ENCODE measurements at regions not wholly inside any gene's neighbourhood (a gene's known extent, or its start where the extent isn't known, plus 50 kb on each side); places are given as distances from the start of the nearest gene placed in this dataset.

DNA sequence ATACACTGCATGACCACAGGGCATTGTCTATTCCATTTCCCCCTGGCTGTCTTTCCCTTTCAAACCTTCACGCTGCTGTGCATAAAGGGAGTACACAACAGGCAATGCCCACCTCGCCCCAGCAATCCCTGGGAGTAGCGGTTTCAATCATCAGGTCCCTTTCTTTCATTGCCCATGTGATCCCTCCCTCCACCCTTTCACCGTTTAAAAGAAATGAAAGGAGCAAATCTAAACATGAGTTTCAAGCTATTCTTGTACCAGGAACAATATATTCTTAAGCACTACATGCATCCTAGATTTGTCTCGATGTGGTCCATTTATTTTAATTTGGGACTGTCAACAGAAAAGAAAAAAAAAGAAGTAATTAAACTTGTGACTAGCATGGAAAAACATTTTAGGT, 123.4 kb upstream of the ARGLU1 start:
- DNase-seq (ENCODE audit: low read depth in 2 of 2), result no peak

DNA sequence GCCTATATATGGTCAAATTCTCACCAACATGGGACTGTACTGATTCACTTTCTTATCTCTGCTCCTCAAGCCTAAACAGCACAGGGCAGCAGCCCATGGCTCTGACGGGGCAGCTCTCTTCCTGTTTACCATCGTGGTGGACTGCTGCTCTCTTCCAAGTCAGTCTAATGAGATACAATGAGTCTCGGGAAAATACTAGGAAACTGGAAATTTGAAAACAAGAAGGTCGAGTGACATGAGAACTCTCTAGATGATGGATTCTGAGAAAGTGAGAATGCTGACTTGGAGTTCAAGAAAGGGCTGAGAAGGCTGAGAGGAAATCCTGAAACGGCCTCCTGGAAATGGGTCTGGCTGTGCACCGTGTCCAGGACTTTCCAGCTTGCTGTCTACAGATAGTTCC, 122.8 kb upstream of the ARGLU1 start:
- peak in 1 of 2 donors; percentile 82 for DNase-seq (ENCODE audit: low read depth in 2 of 2)

DNA sequence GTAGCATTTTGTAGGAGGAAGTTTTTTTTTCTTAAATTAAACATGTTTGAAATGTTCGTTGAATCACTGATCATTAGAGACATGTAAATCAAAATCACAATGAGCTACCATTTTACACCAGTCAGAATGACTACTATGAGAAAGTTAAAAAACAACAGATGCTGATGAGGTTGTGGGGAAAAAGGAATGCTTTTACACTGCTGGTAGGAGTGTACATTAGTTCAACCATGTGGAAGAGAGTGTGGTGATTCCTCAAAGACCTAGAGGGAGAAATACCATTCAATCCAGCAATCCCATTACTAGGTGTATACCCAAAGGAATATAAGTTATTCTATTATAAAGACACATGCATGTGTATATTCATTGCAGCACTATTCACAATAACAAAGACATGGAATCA, 122.0 kb upstream of the ARGLU1 start:
- DNase-seq (ENCODE audit: low read depth in 2 of 2), result no peak

DNA sequence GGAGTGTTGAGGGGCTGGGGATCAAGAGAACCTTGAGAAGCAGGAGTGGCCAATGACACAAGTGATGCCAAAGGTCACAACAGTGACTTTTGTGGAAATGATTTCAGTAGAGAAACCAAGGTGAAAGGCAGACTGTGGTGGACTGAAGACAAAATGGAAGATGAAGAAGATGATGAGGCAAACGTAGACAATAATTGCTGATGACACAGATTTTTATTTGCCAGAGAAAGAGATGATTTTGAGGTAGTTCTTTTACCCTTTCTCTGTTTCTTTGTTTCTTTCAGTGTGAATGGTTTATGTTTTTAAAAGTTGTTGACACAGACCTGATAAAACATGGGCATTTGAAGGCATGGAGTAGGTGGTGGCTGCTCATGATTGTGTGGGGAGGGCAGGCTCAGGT, 121.0 kb upstream of the ARGLU1 start:
- no peak for DNase-seq (ENCODE audit: low read depth in 2 of 2)

DNA sequence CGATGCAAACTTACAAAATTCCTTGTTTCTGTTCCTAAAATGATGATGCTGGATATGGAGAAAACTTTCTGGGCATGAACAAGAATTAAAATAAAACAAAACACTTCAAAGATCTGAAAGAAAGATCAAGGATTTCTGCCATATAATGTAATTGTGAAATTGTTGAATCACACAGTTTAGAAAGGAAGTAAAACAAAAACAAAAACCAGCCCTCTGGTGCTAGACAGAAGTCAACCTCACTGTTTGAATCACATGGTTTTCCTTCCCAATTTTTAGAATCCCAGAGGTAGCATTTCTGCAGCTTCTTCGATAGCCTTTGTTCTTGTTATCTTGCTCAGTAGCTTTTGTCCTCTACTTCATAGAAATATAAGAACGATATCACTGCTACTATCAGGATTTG, 118.2 kb upstream of the ARGLU1 start:
- DNase-seq (ENCODE audit: low read depth in 2 of 2), result no peak

DNA sequence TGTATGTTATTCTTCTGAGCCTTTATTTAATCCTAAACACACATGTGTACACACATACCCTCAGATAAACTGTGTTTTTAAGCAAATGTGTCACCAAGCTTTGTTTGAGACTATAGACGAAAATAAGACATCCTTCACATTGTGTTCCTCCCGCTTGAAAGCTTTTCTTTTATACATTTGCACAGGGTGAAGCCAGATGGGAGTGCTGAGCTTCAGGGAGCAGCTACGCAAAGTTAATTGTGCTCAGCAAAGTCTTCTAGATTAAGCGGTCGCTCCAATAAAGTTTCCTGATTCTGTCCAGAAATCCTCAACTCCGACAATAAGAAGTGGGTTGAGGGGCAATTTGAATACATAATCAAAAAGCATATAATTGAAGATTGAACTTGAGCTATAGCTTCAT, 117.2 kb upstream of the ARGLU1 start:
- DNase-seq (ENCODE audit: low read depth in 2 of 2), result no peak

DNA sequence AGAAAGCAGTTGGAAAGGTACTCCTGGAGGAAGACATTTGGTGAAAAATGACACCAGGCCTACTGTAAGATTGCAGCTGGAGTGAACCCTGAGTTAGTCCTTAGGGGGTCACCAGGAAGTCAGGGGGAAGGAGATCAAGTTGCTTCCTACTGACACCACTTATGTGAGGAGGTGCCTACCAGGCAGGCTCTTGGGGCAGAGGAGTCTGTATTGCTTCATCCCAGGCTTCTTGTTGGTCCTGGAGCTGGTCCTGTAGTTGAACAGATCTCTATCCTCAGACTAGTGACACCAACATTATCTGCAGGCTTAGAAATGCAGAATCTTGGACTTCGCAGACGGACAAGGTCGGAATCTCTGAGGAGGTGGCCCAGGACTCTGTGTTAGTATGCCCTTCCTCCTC, 116.0 kb upstream of the ARGLU1 start:
- no peak for DNase-seq (ENCODE audit: low read depth in 2 of 2)

DNA sequence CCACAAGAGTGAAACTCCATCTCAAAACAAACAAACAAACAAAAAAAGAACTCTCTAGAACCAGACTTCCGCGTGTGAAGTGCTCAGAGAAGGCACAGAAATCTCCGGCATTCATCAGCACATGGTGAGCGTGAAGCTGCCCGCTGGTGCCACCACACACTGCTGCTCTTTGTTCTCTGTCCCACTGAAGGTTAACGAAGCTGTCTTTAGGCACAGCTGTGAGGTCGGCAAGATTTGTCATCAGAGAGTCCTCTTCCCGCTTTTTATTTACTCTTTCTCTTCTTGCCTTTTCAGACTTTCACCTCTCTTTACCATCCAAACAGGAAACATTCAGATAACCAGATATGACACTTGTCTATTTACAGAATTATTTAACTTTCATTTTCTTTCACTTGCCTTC, 115.2 kb upstream of the ARGLU1 start:
- DNase-seq (ENCODE audit: low read depth in 2 of 2), result no peak

DNA sequence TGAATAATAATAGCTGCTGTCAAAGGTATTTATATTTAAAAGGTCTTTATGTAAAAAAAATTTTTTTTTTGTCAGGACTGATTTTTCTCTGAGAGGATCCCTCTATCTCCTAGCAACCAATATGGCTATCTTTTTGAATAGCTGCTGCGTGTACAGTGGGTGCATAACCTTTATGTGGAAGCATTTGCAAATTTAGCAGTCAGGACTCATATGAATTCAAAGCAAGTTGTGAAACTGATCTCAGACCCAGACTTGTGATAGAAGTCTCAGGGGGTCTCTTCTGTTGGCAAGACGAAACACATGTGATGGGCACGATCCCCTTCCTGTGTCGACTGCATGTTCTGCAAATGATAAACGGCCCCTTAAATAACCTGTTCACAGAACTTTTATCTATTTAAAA, 114.1 kb upstream of the ARGLU1 start:
- DNase-seq (ENCODE audit: low read depth in 2 of 2), result no peak

DNA sequence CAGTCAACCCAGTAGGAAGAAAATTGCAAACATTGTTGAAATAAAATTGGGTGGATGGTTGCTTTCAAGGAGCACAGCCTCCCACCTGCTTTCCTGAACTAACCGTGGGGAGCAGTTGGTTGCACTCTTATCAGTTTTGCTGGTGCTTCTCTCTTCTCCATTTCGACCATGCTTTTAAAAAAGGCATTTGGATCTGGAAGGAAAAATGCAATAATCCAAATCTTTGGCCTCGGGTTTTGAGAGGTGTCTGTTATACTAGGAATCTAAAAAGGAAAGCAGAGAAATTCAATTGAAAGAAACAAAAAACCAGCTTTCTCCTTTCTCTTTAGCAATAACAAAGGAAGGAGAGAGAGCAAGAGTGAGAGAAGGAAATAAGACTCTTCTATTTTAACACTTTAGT, 113.6 kb upstream of the ARGLU1 start:
- DNase-seq (ENCODE audit: low read depth in 2 of 2), result no peak

DNA sequence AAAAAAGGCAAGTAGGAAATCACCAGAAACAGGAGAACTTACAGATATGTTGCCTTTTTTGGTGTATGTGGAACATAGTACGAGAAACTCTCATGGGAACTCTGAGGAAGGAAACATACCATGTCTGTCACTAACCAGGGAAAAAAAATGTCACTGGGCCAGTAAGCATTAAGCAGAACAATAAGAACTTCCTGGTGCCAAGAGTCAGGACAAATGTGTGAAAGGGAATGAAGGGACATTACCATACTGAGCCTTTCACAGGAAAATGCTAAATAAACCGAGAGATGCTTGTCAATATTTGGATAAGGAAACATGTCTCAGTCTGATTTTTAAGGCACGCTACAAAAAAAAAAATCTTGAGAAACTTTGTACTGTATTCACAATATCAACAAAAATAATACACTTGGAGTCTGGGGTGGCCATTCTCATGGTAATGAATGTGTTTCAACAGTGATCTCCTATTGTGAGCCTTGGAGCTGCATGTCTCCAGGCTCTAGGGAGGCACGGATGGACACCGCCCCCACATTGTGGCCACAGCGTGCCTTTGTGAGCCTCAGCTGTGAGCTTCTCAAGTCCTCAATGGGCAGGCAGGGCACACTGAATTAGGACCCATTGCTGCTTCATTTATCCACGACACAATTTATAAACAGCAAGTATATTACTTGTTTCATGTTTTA, 113.0 kb upstream of the ARGLU1 start:
- DNase-seq (ENCODE audit: low read depth in 2 of 2), result peak; percentile 49 to 89

DNA sequence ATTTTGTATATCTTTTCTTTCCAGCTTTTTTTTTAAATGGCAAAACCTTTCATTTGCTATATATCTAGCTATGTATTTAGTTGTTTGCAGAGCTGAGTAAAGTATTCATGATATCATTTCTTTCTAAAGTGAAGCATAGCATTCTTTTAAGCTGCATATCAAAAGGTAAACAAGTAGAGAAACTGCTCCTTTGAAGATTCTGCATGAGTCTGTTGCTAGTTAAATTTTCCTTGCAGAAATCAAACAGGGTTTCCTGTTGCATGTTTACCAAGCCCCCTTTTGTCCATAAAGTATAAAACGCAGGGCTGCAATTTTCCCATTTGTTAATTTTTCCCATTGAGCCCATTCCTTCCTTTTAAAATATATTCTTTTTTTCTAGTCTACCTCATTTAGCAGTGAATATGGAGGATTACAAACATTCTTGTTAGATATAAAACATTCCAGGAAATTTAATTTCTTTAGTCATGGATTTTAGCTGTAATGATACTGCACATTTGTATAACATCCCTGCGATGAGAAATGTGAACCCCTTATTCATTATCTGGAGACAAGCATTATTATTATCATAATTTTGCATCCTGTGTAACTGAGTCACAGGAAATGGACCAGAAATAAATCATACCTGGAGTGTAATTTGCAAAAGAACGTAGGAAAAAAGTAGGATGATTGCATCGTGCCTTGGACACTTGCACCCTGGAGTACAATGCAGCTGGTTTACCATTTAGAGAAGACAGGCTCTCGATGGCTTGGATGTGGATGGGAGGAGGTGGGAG, 110.9 kb upstream of the ARGLU1 start:
- peak in 1 of 2 donors; percentile 5 for DNase-seq (ENCODE audit: low read depth in 2 of 2)

DNA sequence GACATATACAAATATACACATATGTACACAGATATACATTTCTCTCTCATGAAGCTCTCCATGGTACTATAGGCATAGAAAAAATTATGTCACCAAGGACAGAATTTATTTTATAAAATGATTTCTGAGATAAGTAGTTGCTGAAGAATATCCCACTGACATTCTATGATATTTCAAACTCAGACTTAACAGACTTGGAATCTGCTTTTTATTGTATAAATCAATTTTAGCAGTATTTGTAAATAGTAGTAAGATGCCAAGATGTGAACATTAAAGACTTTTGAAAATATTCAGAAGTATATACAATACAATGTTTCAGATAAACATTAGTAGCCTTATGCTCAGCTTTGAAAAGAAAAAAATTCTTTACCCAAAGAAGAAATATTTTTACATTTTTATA, 107.4 kb upstream of the ARGLU1 start:
- no peak for DNase-seq (ENCODE audit: low read depth in 2 of 2)

DNA sequence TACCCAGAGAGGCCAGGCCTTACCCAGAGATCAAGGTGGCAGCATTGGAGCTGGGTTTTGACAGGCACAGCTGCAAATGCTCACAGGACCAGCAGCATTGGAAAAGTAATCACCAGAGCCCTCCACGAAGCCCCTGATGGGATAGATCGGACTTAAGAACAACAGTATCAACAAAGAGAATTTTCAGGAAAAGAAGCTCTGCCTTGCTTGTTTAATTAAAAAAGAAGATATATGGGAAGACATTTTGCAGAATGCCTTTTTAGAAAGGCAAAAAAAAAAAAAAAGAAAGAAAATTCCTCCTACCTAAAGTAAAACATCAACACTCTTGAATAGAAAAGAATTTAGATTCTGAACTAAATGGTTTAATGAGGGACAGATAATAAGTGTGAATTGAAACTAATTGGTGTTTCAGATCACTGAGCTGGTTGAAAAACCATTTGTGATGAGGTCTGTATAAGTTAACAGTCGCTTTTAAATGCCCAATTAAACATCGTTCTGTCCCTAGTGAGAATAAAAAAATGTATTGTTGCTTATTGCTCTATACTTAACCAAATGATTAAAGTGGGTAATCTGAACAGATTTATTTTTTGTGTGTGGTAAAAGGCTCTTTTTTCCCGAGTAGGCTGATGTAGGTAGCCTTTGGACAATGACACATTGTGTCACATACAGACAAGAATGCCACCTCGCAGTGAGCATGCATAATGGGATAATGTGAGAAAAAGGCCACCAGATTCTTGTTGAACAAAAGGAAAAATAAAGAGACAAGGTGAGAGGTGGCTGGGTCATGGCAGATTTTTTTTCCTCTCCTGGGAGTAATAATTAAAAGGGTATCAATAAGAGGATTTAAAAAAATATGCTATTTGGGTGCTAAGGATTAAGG, 93.0 kb upstream of the ARGLU1 start:
- DNase-seq (ENCODE audit: low read depth in 2 of 2), result no peak

DNA sequence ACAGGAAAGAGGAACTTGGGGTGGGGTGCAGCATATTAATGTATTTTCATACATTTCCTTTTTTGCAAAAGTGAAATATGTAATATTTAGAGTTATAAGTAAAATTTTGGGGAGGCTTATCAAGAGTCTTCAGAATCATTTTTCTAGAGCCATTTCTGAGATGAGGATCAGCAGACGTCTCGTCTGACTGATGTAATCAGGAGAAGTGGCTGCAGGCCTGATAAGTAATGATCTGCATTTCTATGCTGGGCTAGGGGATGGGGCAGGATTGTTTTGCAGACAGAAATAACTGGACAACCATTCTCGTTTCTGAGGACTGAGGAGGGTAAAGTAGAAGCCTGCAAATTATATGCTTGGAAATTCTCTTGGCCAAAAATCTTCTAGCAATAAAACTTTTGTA, 89.2 kb upstream of the ARGLU1 start:
- DNase-seq (ENCODE audit: low read depth in 2 of 2), result no peak

DNA sequence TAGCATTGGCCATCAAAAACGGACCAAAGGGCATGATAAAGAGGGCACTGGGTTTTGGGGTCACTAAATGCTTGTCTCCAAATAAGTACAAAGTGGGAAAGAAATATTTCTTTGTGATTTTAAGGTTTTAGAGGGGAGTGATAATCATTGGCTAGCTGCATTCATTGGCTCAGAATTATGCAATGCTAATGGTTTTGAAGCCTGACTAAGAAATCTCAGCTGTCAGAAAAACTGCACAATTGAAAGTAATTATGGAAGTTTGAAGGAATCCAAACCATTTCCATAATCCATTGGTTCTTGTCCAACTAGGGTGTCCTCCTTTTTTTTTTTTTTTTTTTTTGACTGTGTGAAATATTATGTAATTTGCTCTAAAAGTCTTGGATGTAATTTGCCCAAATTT, 88.2 kb upstream of the ARGLU1 start:
- no peak for DNase-seq (ENCODE audit: low read depth in 2 of 2)

DNA sequence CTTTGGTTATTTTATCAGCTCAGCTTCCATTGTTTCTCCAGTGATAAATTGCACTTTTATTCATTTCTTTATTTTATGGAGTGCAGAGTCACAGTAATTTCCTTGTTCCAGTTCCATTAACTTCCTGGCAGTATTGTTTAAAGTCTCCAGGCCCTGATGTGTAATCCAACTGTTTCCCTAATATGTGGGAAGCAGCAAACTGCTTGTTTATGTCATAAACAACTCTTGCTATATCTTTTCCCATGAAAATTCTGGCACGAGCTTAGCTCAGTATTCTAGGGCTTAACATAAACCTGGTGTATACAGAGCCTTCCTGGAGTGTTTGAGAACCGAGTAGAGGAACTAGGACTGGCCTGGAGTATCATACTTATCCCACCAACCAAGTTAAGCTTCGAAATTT, 83.5 kb upstream of the ARGLU1 start:
- DNase-seq (ENCODE audit: low read depth in 2 of 2), result peak; percentile 34 to 82

DNA sequence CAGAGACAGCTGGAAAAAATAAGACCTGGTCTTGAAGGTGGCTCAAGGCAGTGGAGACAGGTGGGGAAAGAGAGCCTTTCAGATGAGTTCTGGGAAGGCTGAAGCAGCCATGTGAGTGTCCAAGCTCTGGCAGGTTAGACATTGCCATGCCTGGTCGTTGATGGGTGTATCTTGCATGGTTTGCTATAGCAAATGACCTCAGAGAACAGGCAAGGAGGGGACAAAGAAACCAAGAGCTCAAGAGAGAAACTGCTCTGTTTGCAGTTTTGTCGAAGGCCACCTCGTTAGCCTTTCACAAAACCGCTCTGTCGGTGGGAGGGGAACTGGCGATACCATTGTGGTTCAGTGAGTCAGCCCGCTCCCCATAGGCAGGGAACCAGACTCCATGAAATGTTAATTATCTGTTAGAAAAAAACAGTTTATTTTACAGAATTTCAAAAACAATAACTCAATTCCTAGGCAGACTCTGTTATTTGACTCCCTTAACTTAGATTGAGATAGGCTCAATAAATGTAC, 82.8 kb upstream of the ARGLU1 start:
- DNase-seq (ENCODE audit: low read depth in 2 of 2), result no peak

DNA sequence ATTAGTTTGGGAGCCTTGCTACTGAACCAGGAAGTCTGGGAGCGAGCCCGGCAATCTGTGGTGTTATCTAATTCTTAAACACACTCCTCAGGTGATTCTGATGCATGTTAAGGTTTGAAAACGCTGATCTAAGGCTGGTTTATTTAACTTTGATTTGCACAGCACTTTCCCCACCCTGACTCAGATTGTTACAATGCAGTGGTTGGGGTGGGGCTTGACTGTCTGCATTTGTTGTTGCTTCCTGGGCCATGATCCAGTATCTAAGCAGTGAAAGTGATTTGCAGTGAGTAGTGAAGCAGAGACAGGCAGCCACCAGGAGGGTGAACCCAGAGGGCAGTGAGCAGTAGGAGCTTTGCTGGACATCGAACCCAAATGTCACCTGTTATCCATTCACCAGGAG, 81.6 kb upstream of the ARGLU1 start:
- no peak for DNase-seq (ENCODE audit: low read depth in 2 of 2)

DNA sequence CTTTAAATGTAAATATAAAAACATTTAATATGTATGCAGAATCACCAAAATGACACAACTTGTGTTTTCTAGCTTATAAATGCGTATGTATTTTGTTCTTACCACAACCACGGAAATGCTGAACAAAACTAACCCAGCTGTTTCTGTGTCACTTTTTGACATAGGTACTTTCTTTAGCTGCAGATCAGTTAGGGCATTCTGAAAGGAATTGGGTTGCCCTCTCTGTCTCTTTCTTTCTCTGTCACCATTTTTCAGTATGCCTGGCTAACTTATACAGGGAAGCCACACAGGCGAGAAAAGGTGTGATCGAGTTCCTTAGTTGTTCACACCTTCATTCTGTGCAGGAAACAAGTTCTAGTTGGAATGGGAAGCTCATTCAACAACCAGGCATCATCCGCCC, 72.6 kb upstream of the ARGLU1 start:
- no peak for DNase-seq (ENCODE audit: low read depth in 2 of 2)

DNA sequence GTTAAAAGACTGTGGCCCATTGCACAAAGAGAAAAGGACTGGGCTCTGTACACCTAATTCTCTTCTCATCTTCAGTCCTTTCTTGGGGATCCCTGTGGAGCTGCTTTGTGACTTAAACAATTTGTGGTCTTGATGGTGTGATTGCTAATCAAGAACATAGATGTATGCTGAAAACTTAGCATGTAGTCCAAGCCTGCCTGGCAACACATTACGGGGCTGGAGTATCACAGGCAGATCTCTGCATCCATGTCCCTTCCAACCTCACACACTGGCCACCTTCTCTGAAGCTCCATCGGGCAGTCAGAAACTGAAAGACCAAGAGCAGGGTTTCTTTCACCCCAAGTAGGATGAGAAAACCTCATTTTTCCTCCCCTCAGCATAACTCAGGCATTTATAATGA, 69.6 kb upstream of the ARGLU1 start:
- DNase-seq (ENCODE audit: low read depth in 2 of 2), result no peak

DNA sequence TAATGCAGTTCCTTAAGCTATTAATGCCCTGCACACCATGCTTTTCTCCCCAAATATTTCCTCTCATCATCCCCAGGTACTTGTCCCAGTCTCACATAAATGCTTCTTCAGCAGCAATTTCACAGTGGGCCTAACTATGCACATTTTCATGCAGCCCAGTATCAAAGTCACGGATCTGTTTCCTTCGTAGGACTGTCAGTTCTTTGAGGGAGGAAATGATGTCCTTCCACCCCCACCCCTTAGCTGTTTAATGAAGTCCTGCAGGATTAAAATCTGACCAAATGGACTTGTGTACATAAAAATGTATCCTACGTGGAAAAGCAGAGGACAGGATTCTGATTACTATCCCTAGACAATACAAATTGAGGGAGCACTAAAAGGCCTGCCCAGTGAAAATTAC, 68.6 kb upstream of the ARGLU1 start:
- no peak for DNase-seq (ENCODE audit: low read depth in 2 of 2)

Data from lung microvascular endothelial cell (primary cell).